Endothelial cell of hepatic sinusoid (primary cell): ENCODE measurements at regions not wholly inside any gene's neighbourhood (a gene's known extent, or its start where the extent isn't known, plus 50 kb on each side); places are given as distances from the start of the nearest gene placed in this dataset.

Source experiments
- in situ Hi-C: cut with HindIII; loops from 2 replicates; pipeline ENCODE4 v1.10.0; 2017; ENCODE audit warnings: low sequenced_read_pairs

DNA sequence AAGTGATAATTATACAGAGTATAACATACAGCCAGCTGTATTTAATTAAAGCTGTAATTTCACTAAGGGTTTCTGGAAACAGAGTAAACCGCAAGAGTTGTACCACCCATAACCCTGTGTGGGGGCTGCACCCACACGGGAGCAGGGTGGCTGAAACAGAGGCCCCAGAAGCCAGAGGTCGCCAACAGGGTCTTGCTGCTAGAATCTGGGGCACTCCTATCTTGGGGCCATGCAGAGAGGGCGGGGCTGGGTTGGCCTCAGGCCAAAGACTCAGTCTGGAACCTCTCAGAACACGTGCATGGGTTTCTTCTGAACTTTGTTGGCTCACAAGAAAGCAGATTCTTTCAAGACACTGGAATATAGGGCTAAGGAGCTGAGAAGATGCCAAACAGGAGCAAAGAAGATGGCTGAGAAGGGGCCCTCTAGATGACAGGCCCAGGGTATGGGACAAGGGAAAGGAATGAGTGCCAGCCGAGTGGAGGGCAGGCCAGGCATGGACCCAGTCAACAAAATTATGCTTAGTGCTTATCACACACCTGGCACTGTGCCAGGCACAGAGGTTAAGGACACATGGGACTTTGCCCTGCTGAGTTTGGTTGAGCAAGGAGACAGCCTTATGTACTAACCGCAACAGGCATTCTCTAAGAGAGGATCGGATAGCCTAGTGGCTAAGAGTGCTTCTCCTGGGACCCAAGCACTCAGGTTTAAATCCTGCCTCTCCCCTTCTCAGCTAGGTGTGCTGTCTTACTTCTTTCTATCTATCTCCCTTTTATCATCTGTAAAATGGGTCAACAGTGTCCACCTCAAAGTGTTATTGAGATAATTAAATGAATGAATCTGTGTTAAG is 96.6 kb upstream of the FOXP4 start:
- in situ Hi-C loops: no loop called here

GRCh38 chr6:41450581-41450980 is 95.6 kb upstream of the FOXP4 start:
- in situ Hi-C loops: no loop called here

GRCh38 chr6:41451039-41451438 is 95.1 kb upstream of the FOXP4 start:
- in situ Hi-C loops: no loop called here

- in situ Hi-C loops: no loop called here
Measured at GRCh38 chr6:41451515-41452163, 94.5 kb upstream of the FOXP4 start.

DNA sequence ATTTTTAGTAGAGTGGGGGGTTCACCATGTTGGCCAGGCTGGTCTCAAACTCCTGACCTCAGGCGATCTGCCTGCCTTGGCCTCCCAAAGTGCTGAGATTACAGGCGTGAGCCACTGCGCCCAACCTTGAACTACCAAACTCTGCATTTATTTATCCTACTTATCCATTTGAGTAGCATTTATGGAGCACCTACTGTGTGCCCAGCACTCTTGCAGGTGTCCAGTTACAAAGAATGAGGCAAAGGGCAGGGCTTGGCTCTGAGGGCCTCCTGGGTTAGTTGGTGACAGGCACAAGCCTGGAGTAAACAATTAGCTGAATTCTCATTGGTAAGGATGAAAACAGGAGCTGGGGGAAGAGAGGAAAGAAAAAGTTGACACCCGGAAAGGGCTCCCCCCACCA is 93.4 kb upstream of the FOXP4 start:
- in situ Hi-C loops: no loop called here

DNA sequence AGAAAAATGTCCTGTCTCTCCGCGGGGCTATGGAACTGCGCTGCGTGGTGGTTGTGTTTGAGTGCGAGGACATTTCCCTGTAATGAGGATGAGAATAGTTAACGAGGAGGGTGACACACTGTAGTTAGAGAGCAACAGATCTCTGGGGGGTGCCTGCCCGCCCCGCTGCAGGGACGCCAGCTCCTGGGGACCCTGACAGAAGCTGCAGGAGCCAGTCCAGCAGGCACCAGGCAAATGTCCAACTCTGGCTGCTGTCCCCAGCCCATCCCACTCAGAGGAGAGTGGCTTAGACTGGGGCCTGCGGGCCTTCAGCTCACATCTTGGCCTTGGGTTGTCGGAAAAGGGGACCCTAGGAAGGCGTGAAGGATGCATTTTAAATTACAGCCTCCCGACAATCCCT is 92.9 kb upstream of the FOXP4 start:
- in situ Hi-C loops: no loop called here

- in situ Hi-C loops: no loop called here
Measured at GRCh38 chr6:41454189-41454789, 91.9 kb upstream of the FOXP4 start.

DNA sequence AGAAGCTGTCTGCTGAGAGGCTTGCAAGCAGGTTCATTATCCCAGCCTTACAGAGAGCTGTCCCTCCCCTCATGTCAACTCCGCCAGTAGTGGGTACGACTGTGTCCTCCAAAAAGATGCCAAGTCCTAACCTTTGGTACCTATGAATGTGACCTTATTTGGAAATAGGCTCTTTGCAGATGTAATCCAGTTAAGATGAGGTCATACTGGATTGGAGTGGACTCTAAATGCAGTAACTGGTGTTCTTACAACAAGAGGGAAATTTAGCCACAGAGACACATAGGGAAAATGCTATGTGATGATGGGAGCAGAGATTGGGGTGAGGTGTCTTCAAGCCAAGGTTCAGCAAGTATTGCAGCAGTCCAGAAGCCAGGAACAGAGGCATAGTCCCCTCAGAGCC is 90.8 kb upstream of the FOXP4 start:
- in situ Hi-C loops: loop anchor here (5.0 kb wide), 1 partner anchor 63 kb away; no protein-coding TSS in a partner anchor

DNA sequence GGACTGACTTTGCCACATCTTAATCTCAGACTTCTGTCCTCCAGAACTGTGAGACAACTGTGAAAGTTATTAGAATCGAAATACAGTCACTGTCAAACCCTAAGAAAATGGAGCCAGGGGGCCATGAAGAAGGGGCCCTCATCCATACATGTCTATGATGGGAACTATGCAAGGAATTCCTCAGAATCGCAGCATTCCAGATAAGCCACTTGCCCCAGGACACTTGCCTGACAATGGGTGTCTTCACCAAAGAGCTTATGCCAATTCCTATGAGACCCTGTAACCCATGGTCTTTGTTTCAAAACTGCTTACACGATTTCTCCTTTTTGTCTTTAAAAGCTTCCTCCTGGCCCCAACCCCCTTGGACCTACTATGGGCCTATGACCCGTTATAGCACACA is 90.4 kb upstream of the FOXP4 start:
- in situ Hi-C loops: loop anchor here (5.0 kb wide), 1 partner anchor 64 kb away; no protein-coding TSS in a partner anchor

DNA sequence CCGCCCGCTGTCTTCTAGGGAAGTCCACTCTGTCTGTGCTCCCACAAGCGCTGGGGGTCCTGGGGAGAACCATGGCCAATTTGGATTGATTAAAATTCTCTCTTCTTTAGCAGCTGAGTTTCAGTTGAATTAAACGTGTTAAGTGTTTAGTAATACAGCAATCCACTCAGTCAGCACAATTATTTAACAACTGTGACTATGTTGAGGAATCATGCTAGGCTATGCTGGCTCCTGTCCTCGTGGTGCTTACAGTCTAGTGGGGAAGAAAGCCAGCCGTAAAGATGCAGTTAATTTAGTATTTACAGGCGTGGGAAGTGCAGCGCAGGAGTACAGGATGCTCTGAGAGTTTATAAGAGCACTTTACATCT is 88.9 kb upstream of the FOXP4 start:
- in situ Hi-C loops: loop anchor here (5.0 kb wide), 1 partner anchor 65 kb away; no protein-coding TSS in a partner anchor

DNA sequence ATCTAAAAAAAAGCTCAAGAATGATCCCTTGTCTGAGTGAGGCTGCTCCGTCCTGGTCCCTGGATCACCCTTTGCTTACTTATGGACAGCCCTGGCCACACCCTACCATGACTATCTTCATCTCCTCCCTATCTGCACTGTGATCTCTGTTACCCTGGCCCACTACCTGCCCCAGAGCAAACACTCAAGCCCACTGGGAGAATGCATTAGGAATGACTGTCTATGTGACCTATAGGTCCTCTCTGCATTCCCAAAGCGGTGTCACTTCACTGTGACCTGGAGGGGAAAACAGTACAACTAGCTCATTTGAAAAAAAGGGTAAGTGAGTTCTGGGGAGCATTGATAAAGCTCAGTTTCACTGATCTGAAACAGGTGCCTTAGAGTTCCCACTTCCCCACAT is 86.4 kb upstream of the FOXP4 start:
- in situ Hi-C loops: loop anchor here (5.0 kb wide), 2 partner anchors 67 to 133 kb away; no protein-coding TSS in a partner anchor

DNA sequence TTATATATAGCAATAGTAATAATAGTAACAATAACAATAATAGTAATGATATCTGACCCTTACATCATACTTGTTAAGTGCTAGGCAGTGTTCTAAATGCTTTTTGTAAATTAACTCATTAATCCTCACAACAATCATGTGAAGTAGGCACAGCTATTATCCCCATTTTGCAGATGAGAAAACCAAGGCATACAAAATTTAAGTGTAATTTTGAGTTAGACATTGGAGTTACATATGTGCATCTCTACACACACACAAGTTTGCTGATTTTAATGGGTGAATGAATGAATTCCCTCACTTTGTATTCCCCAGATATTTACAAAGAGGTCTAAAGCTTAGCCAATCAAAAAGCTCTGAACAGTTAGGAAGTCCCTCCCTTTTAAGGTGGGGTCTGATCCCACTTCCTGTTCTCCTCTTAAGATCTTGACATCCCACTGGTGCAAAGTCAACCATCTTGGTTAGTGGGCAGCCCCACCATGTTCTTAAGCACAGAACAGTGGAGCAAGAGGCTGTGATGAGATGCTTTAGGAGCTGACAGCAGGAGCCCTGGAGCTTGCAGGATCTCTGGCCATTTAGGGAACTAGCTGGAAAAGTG is 85.3 kb upstream of the FOXP4 start:
- in situ Hi-C loops: loop anchor here (5.0 kb wide), 1 partner anchor 131 kb away; no protein-coding TSS in a partner anchor

- in situ Hi-C loops: loop anchor here (5.0 kb wide), 1 partner anchor 130 kb away; no protein-coding TSS in a partner anchor
Measured at GRCh38 chr6:41462033-41462432, 84.1 kb upstream of the FOXP4 start.

DNA sequence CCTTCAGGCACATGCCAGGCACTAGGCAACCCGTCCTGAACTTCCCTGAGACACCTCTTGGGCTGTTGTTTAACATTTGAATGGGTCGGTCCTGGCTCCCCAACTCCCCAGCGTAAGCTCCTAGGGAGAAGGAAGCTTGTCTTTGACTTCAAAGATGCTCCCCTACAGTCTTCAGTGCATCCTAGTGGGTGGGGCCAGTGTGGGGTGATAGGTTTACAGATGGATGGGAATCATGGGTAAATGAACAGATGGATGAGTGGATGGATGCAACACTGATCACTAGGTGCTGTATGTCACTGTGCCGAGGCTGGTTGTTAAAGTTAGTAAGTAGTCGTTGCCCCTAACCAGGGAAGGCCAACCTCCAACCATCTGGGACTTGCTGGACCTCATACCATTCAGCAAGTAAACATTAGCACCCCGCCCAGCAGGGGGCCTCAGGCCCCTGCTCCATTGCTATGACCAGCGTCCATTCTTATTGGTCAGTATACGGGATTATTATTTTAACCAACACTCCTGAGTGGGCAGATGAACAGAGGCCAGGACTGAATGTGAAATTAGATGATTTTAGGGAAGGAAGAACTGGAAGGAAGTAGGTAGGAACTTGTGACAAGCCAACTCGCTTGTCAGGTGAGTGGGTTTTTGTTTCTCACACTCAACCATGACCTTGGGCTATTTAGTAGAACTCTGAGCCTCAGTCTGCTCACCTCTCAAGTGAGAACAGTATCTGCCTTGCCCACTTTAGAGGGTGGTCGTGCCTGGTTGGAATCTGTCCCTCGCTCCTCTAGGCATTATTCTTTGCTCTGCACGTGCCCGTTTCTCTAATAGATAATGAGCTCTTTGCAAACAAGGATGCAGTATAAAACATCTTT is 82.9 kb upstream of the FOXP4 start:
- in situ Hi-C loops: loop anchor here (5.0 kb wide), 1 partner anchor 129 kb away; no protein-coding TSS in a partner anchor

- in situ Hi-C loops: loop anchor here (5.0 kb wide), 1 partner anchor 128 kb away; no protein-coding TSS in a partner anchor
Measured at GRCh38 chr6:41464019-41464418, 82.2 kb upstream of the FOXP4 start.

- in situ Hi-C loops: loop anchor here (5.0 kb wide), 1 partner anchor 128 kb away; no protein-coding TSS in a partner anchor
Measured at GRCh38 chr6:41464481-41464880, 81.7 kb upstream of the FOXP4 start.

DNA sequence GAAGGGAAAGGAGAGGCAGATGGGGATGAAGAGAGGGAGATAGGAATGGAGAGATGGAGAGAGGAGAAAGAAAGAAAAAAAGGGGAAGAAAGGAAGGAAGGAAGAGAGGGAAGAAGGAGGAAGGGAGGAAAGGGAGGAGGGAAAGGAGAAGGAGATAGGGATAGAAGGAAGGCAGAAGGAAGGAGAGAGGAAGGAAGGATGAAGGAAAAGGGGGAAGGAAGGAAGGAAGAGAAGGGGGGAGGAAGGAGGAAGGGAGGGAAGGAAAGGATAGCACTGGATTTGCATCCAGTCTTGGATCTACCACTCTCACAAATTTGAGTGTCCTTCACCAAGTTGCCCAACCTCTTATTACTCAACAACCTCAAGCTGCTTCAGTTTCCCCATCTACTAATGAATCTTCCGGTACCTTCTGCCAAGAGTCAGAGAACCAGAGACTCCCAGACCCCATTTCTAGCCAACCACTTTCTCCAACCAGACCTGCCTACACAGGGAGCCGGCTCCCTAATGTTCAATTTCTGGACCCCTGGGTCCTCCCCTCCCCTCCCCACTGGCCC is 79.7 kb upstream of the FOXP4 start:
- in situ Hi-C loops: no loop called here

DNA sequence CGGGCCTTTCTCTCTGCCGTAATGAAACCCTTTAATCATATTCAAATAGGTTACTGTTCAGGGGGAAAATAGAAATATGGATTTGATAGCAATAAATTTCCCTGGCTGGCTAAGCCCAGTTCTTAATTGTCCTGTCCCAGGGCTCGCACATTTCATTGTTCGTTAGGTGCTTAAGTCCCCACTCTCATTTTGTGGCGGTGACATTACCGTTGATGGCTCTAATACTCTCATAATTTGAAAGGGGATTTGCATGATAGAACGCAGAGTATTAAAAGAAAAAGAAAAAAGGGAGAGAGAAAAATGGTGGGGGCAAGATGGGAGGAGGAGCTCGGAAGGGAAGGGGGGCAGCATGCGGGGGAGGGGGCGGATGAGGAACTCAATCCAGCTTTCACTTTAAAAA is 79.1 kb upstream of the FOXP4 start:
- in situ Hi-C loops: no loop called here

DNA sequence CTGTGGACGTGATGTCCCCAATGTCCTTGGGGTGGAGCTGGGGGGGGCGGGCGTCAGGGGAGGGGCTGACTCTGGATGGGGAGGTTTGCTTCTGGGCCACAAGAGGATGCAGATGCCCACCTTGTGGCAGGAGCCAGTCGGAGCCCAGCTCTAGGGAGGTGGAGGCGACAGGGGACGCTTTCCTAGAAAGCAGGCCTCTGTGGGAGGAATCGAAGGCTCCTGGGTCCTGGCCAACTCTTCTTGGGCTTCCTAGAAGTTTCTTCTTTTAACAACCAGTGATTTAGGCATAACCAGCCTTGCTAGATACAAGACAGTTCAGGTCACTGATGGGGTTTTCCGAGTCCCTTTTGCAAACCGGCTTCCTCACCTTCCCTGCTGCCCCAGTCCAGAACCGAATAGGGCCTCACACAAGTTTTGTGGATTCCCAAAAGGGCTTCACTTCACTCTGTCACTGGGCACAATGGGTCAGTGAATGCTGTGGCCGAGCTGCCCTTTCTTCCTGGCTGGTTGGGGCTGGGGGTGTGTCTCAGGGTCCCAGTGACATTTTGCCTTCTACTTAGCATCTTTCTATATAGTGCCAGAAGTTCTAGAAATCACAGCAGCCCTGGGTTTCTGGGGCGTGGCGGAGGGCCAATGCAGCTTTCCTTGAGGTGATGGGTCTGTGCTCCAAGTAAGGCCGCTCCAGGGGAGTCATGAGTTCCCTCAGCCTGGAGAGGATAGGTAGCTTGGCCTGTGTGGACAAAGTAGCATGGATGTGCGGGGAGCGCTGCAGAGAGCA is 78.4 kb upstream of the FOXP4 start:
- in situ Hi-C loops: no loop called here
